ENCODE measurements at regions not wholly inside any gene's neighbourhood (a gene's known extent, or its start where the extent isn't known, plus 50 kb on each side); places are given as distances from the start of the nearest gene placed in this dataset.
A peak's percentile ranks its signal among the peaks of the same experiment; 100 is the strongest.

GRCh38 chr14:71319666-71320065 is 412.4 kb downstream of the PCNX1 start:
- Histone ChIP-seq H3K27me3 (ENCODE audit: control insufficient read depth, insufficient read depth, low read length) (no peaks in the 10 kb centered on the region), H3K4me3 (ENCODE audit: low read length) (peak overlapping the region; percentile 64), H3K9me3 (ENCODE audit: control insufficient read depth, insufficient read depth, low read length) (no peaks in the 10 kb centered on the region), H3K4me1 (ENCODE audit: control insufficient read depth, insufficient read depth, low read length) (peaks cover 13% of the 10 kb centered on the region), H3K36me3 (ENCODE audit: control insufficient read depth, insufficient read depth, low read length) (no peaks in the 10 kb centered on the region), H3K27ac (ENCODE audit: low read length) (peak overlapping the region; percentile 99)
- peaks cover 34 to 37% of the 10 kb centered on the region in 2 donors for H3K4me1 Mint-ChIP-seq
- DNase-seq (no peak), ATAC-seq (peak in 1 of 3 donors; percentile 1)
- H3K27ac Mint-ChIP-seq: peak overlapping the region; percentile 93 to 94
- intact Hi-C loops (cut with micrococcal nuclease): loop anchor here (1.0 to 5.0 kb wide), 5 partner anchors 177 to 1922 kb away; partner anchors contain the start of genes ERH and SLC39A9
- H3K4me3 Mint-ChIP-seq: peak overlapping the region; percentile 93
- peaks cover 8% of the 10 kb centered on the region in 2 donors for H3K27me3 Mint-ChIP-seq (ENCODE audit: low read depth in 2 of 2)
- no peaks in the 10 kb centered on the region for H3K36me3 Mint-ChIP-seq
- no peaks in the 10 kb centered on the region for H3K9me3 Mint-ChIP-seq
- TF ChIP-seq CTCF (IDR thresholded peaks at IDR 0.05): no peak
- WGBS (ENCODE audit: insufficient coverage): 24% methylated on average over 5 of the region's 5 CpGs

DNA sequence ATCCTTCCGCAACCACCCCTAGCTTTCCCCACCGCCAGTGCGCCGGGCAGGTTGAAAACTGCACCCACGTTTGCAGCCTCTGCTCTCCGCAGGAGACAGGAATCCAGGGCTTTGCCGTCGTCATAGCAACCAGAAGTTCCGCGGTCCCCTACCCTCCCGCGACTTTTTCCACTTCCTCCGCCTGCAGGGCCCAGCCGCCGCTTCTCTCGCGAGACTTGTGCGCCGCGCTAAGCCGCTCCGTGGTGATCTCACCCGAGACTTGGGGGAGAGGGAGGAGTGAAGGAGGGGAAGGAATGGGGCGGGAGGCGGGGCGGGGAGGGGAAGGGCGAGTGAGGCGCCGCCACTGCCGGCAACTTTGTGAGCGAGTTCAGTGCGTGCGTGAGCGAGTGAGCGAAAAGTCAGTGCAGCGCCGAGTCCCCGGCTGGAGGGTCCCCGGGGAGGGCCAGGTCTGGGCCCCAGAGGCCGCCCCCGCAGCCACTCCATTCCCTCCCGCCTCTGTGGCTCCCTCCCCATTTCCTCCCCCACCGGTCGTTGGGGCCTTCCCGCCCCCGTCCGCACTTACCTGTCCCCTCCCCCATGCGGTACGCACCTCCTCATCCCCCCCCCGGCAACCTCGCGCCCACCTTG is 413.0 kb downstream of the PCNX1 start, which contains the start of gene SIPA1L1:
Gene SIPA1L1 (plus strand): TSS at position 370 of the 627 bp plus-strand sequence.
- ATAC-seq: peak; percentile 83 to 95 (median 85)
- H3K4me1 Mint-ChIP-seq: peaks cover 40 to 43% of the 10 kb centered on the region in 2 donors
- H3K27ac Mint-ChIP-seq: peak within 1 kb of the TSS; percentile 93 to 94
- peak within 1 kb of the TSS; percentile 99 for H3K27ac ChIP-seq (ENCODE audit: low read length)
- peak within 1 kb of the TSS; percentile 64 for H3K4me3 ChIP-seq (ENCODE audit: low read length)
- no peaks in the 10 kb centered on the region for H3K9me3 Mint-ChIP-seq
- intact Hi-C loops (cut with micrococcal nuclease): loop anchor here (1.0 to 5.0 kb wide), 5 partner anchors 178 to 1923 kb away; partner anchors contain the start of genes ERH and SLC39A9
- WGBS (ENCODE audit: insufficient coverage): under 1% methylated on average over 50 of the region's 52 CpGs
- TF ChIP-seq CTCF (IDR thresholded peaks at IDR 0.05): no peak
- H3K36me3 ChIP-seq (ENCODE audit: control insufficient read depth, insufficient read depth, low read length): no peaks in the 10 kb centered on the region
- H3K27me3 ChIP-seq (ENCODE audit: control insufficient read depth, insufficient read depth, low read length): no peaks in the 10 kb centered on the region
- no peaks in the 10 kb centered on the region for H3K36me3 Mint-ChIP-seq
- H3K4me1 ChIP-seq (ENCODE audit: control insufficient read depth, insufficient read depth, low read length): peaks cover 16% of the 10 kb centered on the region
- DNase-seq: peak; percentile 94 to 100
- H3K9me3 ChIP-seq (ENCODE audit: control insufficient read depth, insufficient read depth, low read length): no peaks in the 10 kb centered on the region
- peaks cover 2 to 3% of the 10 kb centered on the region in 2 donors for H3K27me3 Mint-ChIP-seq (ENCODE audit: low read depth in 2 of 2)
- H3K4me3 Mint-ChIP-seq: peak within 1 kb of the TSS; percentile 93

- H3K27me3 ChIP-seq (ENCODE audit: control insufficient read depth, insufficient read depth, low read length): no peaks in the 10 kb centered on the region
- H3K9me3 Mint-ChIP-seq: no peaks in the 10 kb centered on the region
- peak overlapping the region; percentile 93 to 94 for H3K27ac Mint-ChIP-seq
- no peaks in the 10 kb centered on the region for H3K9me3 ChIP-seq (ENCODE audit: control insufficient read depth, insufficient read depth, low read length)
- DNase-seq (peak; percentile 72 to 81), ATAC-seq (peak; percentile 48 to 68 (median 52))
- peak overlapping the region; percentile 93 for H3K4me3 Mint-ChIP-seq
- no peak for TF ChIP-seq CTCF (IDR thresholded peaks at IDR 0.05)
- H3K36me3 Mint-ChIP-seq: no peaks in the 10 kb centered on the region
- WGBS (ENCODE audit: insufficient coverage): under 1% methylated on average over 96 of the region's 96 CpGs
- peaks cover 21% of the 10 kb centered on the region for H3K4me1 ChIP-seq (ENCODE audit: control insufficient read depth, insufficient read depth, low read length)
- peak overlapping the region; percentile 99 for H3K27ac ChIP-seq (ENCODE audit: low read length)
- H3K36me3 ChIP-seq (ENCODE audit: control insufficient read depth, insufficient read depth, low read length): no peaks in the 10 kb centered on the region
- H3K4me1 Mint-ChIP-seq: peaks cover 47 to 48% of the 10 kb centered on the region in 2 donors
- H3K27me3 Mint-ChIP-seq (ENCODE audit: low read depth in 2 of 2): no peaks in the 10 kb centered on the region
- H3K4me3 ChIP-seq (ENCODE audit: low read length): peak overlapping the region; percentile 64
- intact Hi-C loops (cut with micrococcal nuclease): loop anchor here (1.0 to 5.0 kb wide), 5 partner anchors 179 to 1924 kb away; partner anchors contain the start of genes ERH and SLC39A9
These were observed 413.7 kb downstream of the PCNX1 start for GRCh38 chr14:71320734-71321573.
